VCaP (cell line): ENCODE measurements at regions not wholly inside any gene's neighbourhood (a gene's known extent, or its start where the extent isn't known, plus 50 kb on each side); places are given as distances from the start of the nearest gene placed in this dataset.

Source experiments
- H3K27ac ChIP-seq: fragments of 450-650 bp; 2 replicates; pipeline ENCODE4 v1.5.1; 2017
- CTCF ChIP-seq: fragments of 450-650 bp; conservative IDR thresholded peaks from 2 replicates; pipeline ENCODE4 v1.5.1; 2017; ENCODE audit warnings: mild to moderate bottlenecking, moderate library complexity

GRCh38 chr20:16801919-16802651, 53.9 kb downstream of the OTOR start:
- TF ChIP-seq CTCF, result peak; percentile 97
- no peak overlapping the region for H3K27ac ChIP-seq

- H3K27ac ChIP-seq, result no peak overlapping the region
- no peak for TF ChIP-seq CTCF
Observed at GRCh38 chr20:16802652-16802935, 54.4 kb downstream of the OTOR start.

- H3K27ac ChIP-seq, result no peak overlapping the region
- TF ChIP-seq CTCF, result peak; percentile 97
Observed at GRCh38 chr20:16803965-16804792, 56.0 kb downstream of the OTOR start.

- no peak overlapping the region for H3K27ac ChIP-seq
- no peak for TF ChIP-seq CTCF
Observed at GRCh38 chr20:16804793-16805187, 56.6 kb downstream of the OTOR start.

GRCh38 chr20:16806061-16806460, 57.9 kb downstream of the OTOR start:
- no peak overlapping the region for H3K27ac ChIP-seq
- TF ChIP-seq CTCF, result no peak

GRCh38 chr20:16806886-16807285, 58.7 kb downstream of the OTOR start:
- no peak overlapping the region for H3K27ac ChIP-seq

More at GRCh38 chr20:16806886-16807285, 58.7 kb downstream of the OTOR start:
- TF ChIP-seq CTCF, result no peak
